ENCODE measurements at regions not wholly inside any gene's neighbourhood (a gene's known extent, or its start where the extent isn't known, plus 50 kb on each side); places are given as distances from the start of the nearest gene placed in this dataset.
A peak's percentile ranks its signal among the peaks of the same experiment; 100 is the strongest.

DNA sequence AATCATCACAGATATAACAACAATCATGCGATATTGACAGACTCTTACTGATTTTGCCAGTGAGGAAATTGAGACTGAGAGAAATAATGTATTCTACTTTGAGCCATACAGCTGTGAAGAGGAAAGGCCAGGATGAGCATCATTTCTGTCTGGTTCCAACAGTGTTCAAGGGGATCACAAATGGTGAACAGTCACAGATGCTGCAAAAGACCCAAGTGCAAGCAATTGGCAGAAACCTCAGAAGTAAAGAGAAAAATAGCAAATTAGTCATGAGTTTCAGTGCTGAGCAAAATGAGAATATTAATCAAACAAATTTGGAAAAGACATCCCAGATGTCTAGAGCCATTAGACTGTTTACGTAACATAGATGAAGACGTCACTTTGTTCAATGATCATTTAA lies 114.1 kb downstream of the RAB38 start:
- H3K27me3 ChIP-seq (ENCODE audit: control insufficient read depth in 1 of 2, insufficient read depth in 1 of 2, low read length in 2 of 2): no peaks in the 10 kb centered on the region
- no peak overlapping the region for H3K14ac ChIP-seq (ENCODE audit: low read length in 2 of 2)
- H2BK5ac ChIP-seq (ENCODE audit: low read depth, low read length, poor library complexity, severe bottlenecking): no peak overlapping the region
- no peak overlapping the region for H3K4ac ChIP-seq (ENCODE audit: low read depth in 1 of 2, low read length in 2 of 2)
- H2BK12ac ChIP-seq (ENCODE audit: low read length in 2 of 2): no peak overlapping the region
- no peak overlapping the region for H2BK15ac ChIP-seq (ENCODE audit: low read depth, poor library complexity, severe bottlenecking)
- H3K4me1 ChIP-seq (ENCODE audit: control insufficient read depth, insufficient read depth, low read depth, low read length): peaks cover 3% of the 10 kb centered on the region
- H2BK120ac ChIP-seq (ENCODE audit: low read depth, low read length): no peak overlapping the region
- no peak overlapping the region for H3K4me2 ChIP-seq (ENCODE audit: low read length, poor library complexity, severe bottlenecking)
- no peak overlapping the region for H4K8ac ChIP-seq (ENCODE audit: low read length)
- H2AFZ ChIP-seq (ENCODE audit: low read depth, low read length): no peak overlapping the region
- no peak overlapping the region for H3K27ac ChIP-seq (ENCODE audit: low read length, poor library complexity, severe bottlenecking)
- no peaks in the 10 kb centered on the region for H3K36me3 ChIP-seq (ENCODE audit: control insufficient read depth in 1 of 2, insufficient read depth in 2 of 2, low read depth in 1 of 2, low read length in 2 of 2)
- 93% methylated on average over 1 of the region's 3 CpGs for WGBS
- no peak overlapping the region for H3K9ac ChIP-seq (ENCODE audit: low read length)
- no peaks in the 10 kb centered on the region for H3K9me3 ChIP-seq (ENCODE audit: control insufficient read depth, low read length)
- H4K91ac ChIP-seq (ENCODE audit: low read length): no peak overlapping the region
- no peaks in the 10 kb centered on the region for H3K79me1 ChIP-seq (replicated peaks; ENCODE audit: low read length, poor library complexity, severe bottlenecking)
- no peak overlapping the region for H2AK5ac ChIP-seq (ENCODE audit: low read length, severe bottlenecking)
- DNase-seq: no peak
- H3K18ac ChIP-seq (ENCODE audit: low read depth in 1 of 2, low read length in 2 of 2): no peak overlapping the region
- H3K23ac ChIP-seq (ENCODE audit: low read length in 2 of 2): no peak overlapping the region
- no peak overlapping the region for H3K4me3 ChIP-seq (ENCODE audit: insufficient read depth in 1 of 2, low read depth in 1 of 2, low read length in 2 of 2)

DNA sequence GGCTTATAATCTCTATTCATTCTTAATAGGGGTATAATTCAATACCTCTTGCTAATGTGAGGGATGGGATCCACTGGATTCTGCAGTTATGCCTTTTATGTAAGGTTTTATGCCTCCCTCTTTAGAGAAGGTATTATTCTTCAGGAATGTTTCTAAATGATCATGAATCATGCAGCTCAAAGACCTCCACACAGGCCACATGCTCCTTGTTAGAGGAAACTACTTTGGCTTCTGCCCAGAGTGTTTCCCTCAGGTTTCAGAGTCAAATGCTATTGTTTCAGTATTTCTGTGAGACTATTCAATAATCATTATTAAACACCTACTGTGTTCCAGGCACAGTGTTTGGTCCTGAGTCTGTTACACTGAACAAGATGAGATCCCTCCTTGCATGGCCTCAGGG lies 115.9 kb downstream of the RAB38 start:
- Histone ChIP-seq H3K23ac (ENCODE audit: low read length in 2 of 2) (no peak overlapping the region), H3K27me3 (ENCODE audit: control insufficient read depth in 1 of 2, insufficient read depth in 1 of 2, low read length in 2 of 2) (no peaks in the 10 kb centered on the region), H3K27ac (ENCODE audit: low read length, poor library complexity, severe bottlenecking) (no peak overlapping the region), H3K14ac (ENCODE audit: low read length in 2 of 2) (no peak overlapping the region), H3K4me2 (ENCODE audit: low read length, poor library complexity, severe bottlenecking) (no peak overlapping the region), H3K18ac (ENCODE audit: low read depth in 1 of 2, low read length in 2 of 2) (no peak overlapping the region), H3K9ac (ENCODE audit: low read length) (no peak overlapping the region), H2AK5ac (ENCODE audit: low read length, severe bottlenecking) (no peak overlapping the region), H2BK15ac (ENCODE audit: low read depth, poor library complexity, severe bottlenecking) (no peak overlapping the region), H3K36me3 (ENCODE audit: control insufficient read depth in 1 of 2, insufficient read depth in 2 of 2, low read depth in 1 of 2, low read length in 2 of 2) (no peaks in the 10 kb centered on the region), H3K4ac (ENCODE audit: low read depth in 1 of 2, low read length in 2 of 2) (no peak overlapping the region), H3K4me3 (ENCODE audit: insufficient read depth in 1 of 2, low read depth in 1 of 2, low read length in 2 of 2) (no peak overlapping the region), H3K4me1 (ENCODE audit: control insufficient read depth, insufficient read depth, low read depth, low read length) (peaks cover 3% of the 10 kb centered on the region), H4K91ac (ENCODE audit: low read length) (no peak overlapping the region), H3K9me3 (ENCODE audit: control insufficient read depth, low read length) (no peaks in the 10 kb centered on the region), H3K79me1 (replicated peaks; ENCODE audit: low read length, poor library complexity, severe bottlenecking) (no peaks in the 10 kb centered on the region), H2BK12ac (ENCODE audit: low read length in 2 of 2) (no peak overlapping the region), H2BK120ac (ENCODE audit: low read depth, low read length) (no peak overlapping the region), H2BK5ac (ENCODE audit: low read depth, low read length, poor library complexity, severe bottlenecking) (no peak overlapping the region), H4K8ac (ENCODE audit: low read length) (no peak overlapping the region), H2AFZ (ENCODE audit: low read depth, low read length) (no peak overlapping the region)
- DNase-seq: no peak

DNA sequence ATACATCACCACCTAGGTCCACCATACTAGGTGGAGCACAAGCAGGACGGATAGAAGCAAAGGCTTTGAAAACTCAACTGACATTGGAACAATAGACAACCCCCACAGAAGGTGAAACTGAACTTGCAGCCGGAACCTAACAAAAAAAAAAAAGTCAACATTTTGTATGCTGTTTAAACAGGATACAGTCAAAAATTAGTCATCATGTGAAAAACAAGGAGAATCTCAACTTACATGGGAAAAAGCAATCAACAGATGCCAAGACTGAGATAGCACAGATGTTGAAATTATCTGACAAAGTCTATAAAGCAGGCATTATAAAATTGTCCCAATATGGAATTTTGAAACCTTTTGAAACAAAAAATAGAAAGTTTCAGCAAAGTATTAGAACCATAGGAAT lies 123.8 kb downstream of the RAB38 start:
- H3K9ac ChIP-seq (ENCODE audit: low read length): no peak overlapping the region
- H3K4ac ChIP-seq (ENCODE audit: low read depth in 1 of 2, low read length in 2 of 2): no peak overlapping the region
- no peak overlapping the region for H2AK5ac ChIP-seq (ENCODE audit: low read length, severe bottlenecking)
- no peaks in the 10 kb centered on the region for H3K4me1 ChIP-seq (ENCODE audit: control insufficient read depth, insufficient read depth, low read depth, low read length)
- H4K8ac ChIP-seq (ENCODE audit: low read length): no peak overlapping the region
- no peak overlapping the region for H2AFZ ChIP-seq (ENCODE audit: low read depth, low read length)
- no peaks in the 10 kb centered on the region for H3K27me3 ChIP-seq (ENCODE audit: control insufficient read depth in 1 of 2, insufficient read depth in 1 of 2, low read length in 2 of 2)
- H3K23ac ChIP-seq (ENCODE audit: low read length in 2 of 2): no peak overlapping the region
- WGBS: 76% methylated on average over 1 of the region's 2 CpGs
- no peak overlapping the region for H3K14ac ChIP-seq (ENCODE audit: low read length in 2 of 2)
- no peak overlapping the region for H2BK120ac ChIP-seq (ENCODE audit: low read depth, low read length)
- H3K18ac ChIP-seq (ENCODE audit: low read depth in 1 of 2, low read length in 2 of 2): no peak overlapping the region
- no peak overlapping the region for H3K27ac ChIP-seq (ENCODE audit: low read length, poor library complexity, severe bottlenecking)
- no peak overlapping the region for H2BK15ac ChIP-seq (ENCODE audit: low read depth, poor library complexity, severe bottlenecking)
- H3K36me3 ChIP-seq (ENCODE audit: control insufficient read depth in 1 of 2, insufficient read depth in 2 of 2, low read depth in 1 of 2, low read length in 2 of 2): no peaks in the 10 kb centered on the region
- no peak overlapping the region for H3K4me2 ChIP-seq (ENCODE audit: low read length, poor library complexity, severe bottlenecking)
- no peaks in the 10 kb centered on the region for H3K79me1 ChIP-seq (replicated peaks; ENCODE audit: low read length, poor library complexity, severe bottlenecking)
- H2BK5ac ChIP-seq (ENCODE audit: low read depth, low read length, poor library complexity, severe bottlenecking): no peak overlapping the region
- H3K9me3 ChIP-seq (ENCODE audit: control insufficient read depth, low read length): no peaks in the 10 kb centered on the region
- H2BK12ac ChIP-seq (ENCODE audit: low read length in 2 of 2): no peak overlapping the region
- no peak overlapping the region for H4K91ac ChIP-seq (ENCODE audit: low read length)
- DNase-seq: peak; percentile 17
- H3K4me3 ChIP-seq (ENCODE audit: insufficient read depth in 1 of 2, low read depth in 1 of 2, low read length in 2 of 2): no peak overlapping the region

DNA sequence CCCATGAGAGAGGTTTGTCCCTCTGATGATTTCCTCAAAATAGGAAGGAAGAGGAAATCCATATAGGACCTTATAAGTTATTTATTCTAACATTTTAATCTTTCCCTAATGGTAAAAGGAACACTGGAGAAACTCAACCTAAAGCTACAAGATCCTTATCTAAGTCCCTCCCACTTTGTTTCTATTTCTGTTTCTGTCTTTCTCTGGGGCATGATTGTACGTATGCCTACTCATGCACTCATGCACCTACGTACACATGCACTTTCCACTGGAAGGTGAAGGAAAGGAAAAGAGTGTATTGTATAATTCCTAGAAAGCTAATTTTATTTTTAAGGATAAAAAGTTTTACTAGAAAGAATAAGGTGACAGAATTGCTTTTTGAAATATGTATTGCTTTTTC lies 125.0 kb downstream of the RAB38 start:
- DNase-seq: no peak
- Histone ChIP-seq H2BK12ac (ENCODE audit: low read length in 2 of 2) (no peak overlapping the region), H3K4me3 (ENCODE audit: insufficient read depth in 1 of 2, low read depth in 1 of 2, low read length in 2 of 2) (no peak overlapping the region), H3K79me1 (replicated peaks; ENCODE audit: low read length, poor library complexity, severe bottlenecking) (no peaks in the 10 kb centered on the region), H3K36me3 (ENCODE audit: control insufficient read depth in 1 of 2, insufficient read depth in 2 of 2, low read depth in 1 of 2, low read length in 2 of 2) (no peaks in the 10 kb centered on the region), H4K8ac (ENCODE audit: low read length) (no peak overlapping the region), H2BK5ac (ENCODE audit: low read depth, low read length, poor library complexity, severe bottlenecking) (no peak overlapping the region), H2AFZ (ENCODE audit: low read depth, low read length) (no peak overlapping the region), H3K4ac (ENCODE audit: low read depth in 1 of 2, low read length in 2 of 2) (no peak overlapping the region), H3K9ac (ENCODE audit: low read length) (no peak overlapping the region), H2BK15ac (ENCODE audit: low read depth, poor library complexity, severe bottlenecking) (no peak overlapping the region), H3K4me1 (ENCODE audit: control insufficient read depth, insufficient read depth, low read depth, low read length) (no peaks in the 10 kb centered on the region), H2BK120ac (ENCODE audit: low read depth, low read length) (no peak overlapping the region), H3K14ac (ENCODE audit: low read length in 2 of 2) (no peak overlapping the region), H3K4me2 (ENCODE audit: low read length, poor library complexity, severe bottlenecking) (no peak overlapping the region), H3K27ac (ENCODE audit: low read length, poor library complexity, severe bottlenecking) (no peak overlapping the region), H3K27me3 (ENCODE audit: control insufficient read depth in 1 of 2, insufficient read depth in 1 of 2, low read length in 2 of 2) (no peaks in the 10 kb centered on the region), H3K23ac (ENCODE audit: low read length in 2 of 2) (no peak overlapping the region), H4K91ac (ENCODE audit: low read length) (no peak overlapping the region), H3K9me3 (ENCODE audit: control insufficient read depth, low read length) (no peaks in the 10 kb centered on the region), H2AK5ac (ENCODE audit: low read length, severe bottlenecking) (no peak overlapping the region), H3K18ac (ENCODE audit: low read depth in 1 of 2, low read length in 2 of 2) (no peak overlapping the region)
- WGBS: 79% methylated on average over 2 of the region's 2 CpGs
